Activated T-cell treated with anti-CD3 and anti-CD28 coated beads, Interleukin-2, amount 50 U/mL, for 4 hours (primary cell): ENCODE measurements at regions not wholly inside any gene's neighbourhood (a gene's known extent, or its start where the extent isn't known, plus 50 kb on each side); places are given as distances from the start of the nearest gene placed in this dataset.
"Not testable (repeated sequence)": the region's sequence is repeated elsewhere in the genome, so short reads cannot be mapped to it uniquely, and the experiment has no call there.

Experiments
- ATAC-seq, 2 donors: fragments of 200-7000 bp; cut with Tn5 transposase; one replicate each; pipeline ENCODE4 v1.10.0; 2021
- DNase-seq: peaks from one replicate; pipeline ENCODE4 v3.0.0-alpha.2; 2020
- H3K27me3 Mint-ChIP-seq: one replicate; pipeline ENCODE4 v1.8.0; 2021; ENCODE audit warnings: low read depth, mixed read lengths
- H3K36me3 Mint-ChIP-seq: one replicate; pipeline ENCODE4 v1.8.0; 2022; ENCODE audit warnings: mixed read lengths; ENCODE audit not compliant: insufficient read depth
- H3K4me1 Mint-ChIP-seq: one replicate; pipeline ENCODE4 v1.8.0; 2021; ENCODE audit warnings: low read depth, mixed read lengths
- H3K4me3 Mint-ChIP-seq: one replicate; pipeline ENCODE4 v1.8.0; 2021; ENCODE audit warnings: mild to moderate bottlenecking, moderate library complexity, mixed read lengths
- H3K9me3 Mint-ChIP-seq: one replicate; pipeline ENCODE4 v1.8.0; 2021; ENCODE audit warnings: mixed read lengths

GRCh38 chr2:7094231-7094741 is 177.1 kb downstream of the RNF144A start:
- Mint-ChIP-seq H3K27me3 (no peaks in the 10 kb centered on the region), H3K36me3 (no peaks in the 10 kb centered on the region), H3K9me3 (no peaks in the 10 kb centered on the region), H3K4me3 (no peak overlapping the region), H3K4me1 (peaks cover 9% of the 10 kb centered on the region)
- DNase-seq (no peak), ATAC-seq (no peak)

GRCh38 chr2:7096726-7097352 is 179.6 kb downstream of the RNF144A start:
- Mint-ChIP-seq H3K27me3 (no peaks in the 10 kb centered on the region), H3K36me3 (no peaks in the 10 kb centered on the region), H3K4me3 (peak overlapping the region; percentile 57), H3K9me3 (no peaks in the 10 kb centered on the region), H3K4me1 (peaks cover 9% of the 10 kb centered on the region)
- no peak for ATAC-seq
- DNase-seq: no peak

GRCh38 chr2:7097353-7097895 is 180.2 kb downstream of the RNF144A start:
- Mint-ChIP-seq H3K36me3 (no peaks in the 10 kb centered on the region), H3K4me1 (peaks cover 9% of the 10 kb centered on the region), H3K9me3 (no peaks in the 10 kb centered on the region), H3K27me3 (no peaks in the 10 kb centered on the region), H3K4me3 (peak overlapping the region; percentile 57)
- DNase-seq: peak; percentile 74
- peak; percentile 94 to 96 for ATAC-seq

- no peaks in the 10 kb centered on the region for H3K27me3 Mint-ChIP-seq
- H3K9me3 Mint-ChIP-seq: no peaks in the 10 kb centered on the region
- no peak for ATAC-seq
- peaks cover 9% of the 10 kb centered on the region for H3K4me1 Mint-ChIP-seq
- H3K36me3 Mint-ChIP-seq: peaks cover 2% of the 10 kb centered on the region
- DNase-seq: no peak
- H3K4me3 Mint-ChIP-seq: no peak overlapping the region
Measured at GRCh38 chr2:7098816-7099215, 181.6 kb downstream of the RNF144A start.

DNA sequence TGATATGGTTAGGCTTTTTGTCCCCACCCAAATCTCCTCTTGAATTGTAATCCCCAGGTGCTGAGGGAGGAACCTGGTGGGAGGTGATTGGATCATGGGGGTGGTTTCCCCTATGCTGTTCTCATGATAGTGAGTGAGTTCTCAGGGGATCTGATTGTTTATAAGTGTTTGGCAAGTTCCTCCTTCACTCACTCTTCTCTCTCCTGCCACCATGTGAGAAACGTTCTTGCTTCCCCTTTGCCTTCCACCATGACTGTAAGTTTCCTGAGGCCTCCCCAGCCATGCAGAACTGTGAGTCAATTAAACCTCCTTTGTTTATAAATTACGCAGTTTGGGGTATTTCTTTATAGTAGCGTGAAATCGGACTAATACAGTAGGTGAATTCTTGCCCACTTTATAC is 182.5 kb downstream of the RNF144A start:
- H3K4me1 Mint-ChIP-seq, H3K27me3 Mint-ChIP-seq, ATAC-seq, H3K9me3 Mint-ChIP-seq, H3K36me3 Mint-ChIP-seq, DNase-seq, H3K4me3 Mint-ChIP-seq: not testable (repeated sequence)

- peaks cover 2% of the 10 kb centered on the region for H3K36me3 Mint-ChIP-seq
- no peaks in the 10 kb centered on the region for H3K9me3 Mint-ChIP-seq
- ATAC-seq: no peak
- H3K4me1 Mint-ChIP-seq: no peaks in the 10 kb centered on the region
- no peaks in the 10 kb centered on the region for H3K27me3 Mint-ChIP-seq
- H3K4me3 Mint-ChIP-seq: no peak overlapping the region
- no peak for DNase-seq
Measured at GRCh38 chr2:7102826-7103225, 185.6 kb downstream of the RNF144A start.

DNA sequence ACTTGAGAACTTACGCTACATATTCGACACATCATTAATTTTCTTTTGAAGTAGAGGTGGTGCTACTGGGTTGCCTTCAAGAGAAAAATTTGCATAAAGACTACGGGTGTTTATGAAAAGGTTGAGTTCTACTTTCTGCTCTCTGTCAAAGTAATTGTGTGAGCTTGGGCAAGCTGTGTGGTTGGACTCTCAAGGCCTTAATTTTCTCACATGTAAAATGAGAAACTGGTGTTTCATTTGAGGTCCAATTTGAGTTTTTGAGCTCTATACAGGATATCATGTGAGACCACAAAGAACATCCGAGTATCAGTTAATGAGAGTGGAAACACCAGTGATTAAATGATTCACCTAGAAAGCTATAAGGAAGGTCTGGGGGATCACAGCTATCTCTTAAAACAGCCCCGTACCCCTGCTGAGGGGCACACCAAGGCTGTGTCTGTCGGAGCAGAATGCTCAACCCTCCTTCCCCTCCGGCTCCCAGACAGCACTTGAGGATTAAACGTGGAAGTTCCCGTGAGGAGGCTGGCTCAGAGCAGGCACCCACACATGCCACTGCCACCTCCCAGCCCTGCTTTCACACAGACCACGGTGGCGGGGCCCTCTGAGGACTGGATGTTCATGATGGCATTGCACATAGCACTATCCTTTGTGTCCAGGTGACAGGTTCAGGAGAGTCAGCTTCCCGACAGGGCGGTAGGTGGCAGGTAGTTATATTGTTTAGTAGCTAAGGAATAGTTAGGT is 191.8 kb downstream of the RNF144A start:
- H3K4me3 Mint-ChIP-seq: no peak overlapping the region
- peaks cover 9% of the 10 kb centered on the region for H3K9me3 Mint-ChIP-seq
- peaks cover 10% of the 10 kb centered on the region for H3K36me3 Mint-ChIP-seq
- DNase-seq (no peak), ATAC-seq (no peak)
- no peaks in the 10 kb centered on the region for H3K27me3 Mint-ChIP-seq
- H3K4me1 Mint-ChIP-seq: no peaks in the 10 kb centered on the region

GRCh38 chr2:7109533-7109885 is 192.3 kb downstream of the RNF144A start:
- no peak overlapping the region for H3K4me3 Mint-ChIP-seq
- H3K27me3 Mint-ChIP-seq: no peaks in the 10 kb centered on the region
- no peak for ATAC-seq
- DNase-seq: no peak
- H3K36me3 Mint-ChIP-seq: peaks cover 11% of the 10 kb centered on the region
- H3K4me1 Mint-ChIP-seq: no peaks in the 10 kb centered on the region
- H3K9me3 Mint-ChIP-seq: peaks cover 11% of the 10 kb centered on the region

DNA sequence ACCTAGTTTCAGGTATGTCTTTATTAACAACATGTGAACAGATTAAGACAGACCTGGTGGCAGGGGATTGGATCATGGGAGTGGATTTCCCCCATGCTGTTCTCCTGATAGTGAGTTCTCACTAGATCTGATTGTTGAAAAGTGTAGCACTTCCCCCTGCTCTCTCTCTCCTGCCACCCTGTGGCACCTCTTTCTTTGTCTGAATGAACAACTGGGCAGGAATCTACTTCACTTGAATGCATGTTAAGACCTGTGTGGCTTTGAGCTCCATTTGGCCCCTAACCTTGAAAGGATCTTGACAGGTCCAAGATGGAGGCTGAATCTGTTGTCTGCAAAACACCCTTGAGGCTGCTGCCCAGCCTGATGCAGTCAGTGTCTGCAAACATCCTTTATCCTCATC is 194.4 kb downstream of the RNF144A start:
- Mint-ChIP-seq H3K36me3 (peaks cover 11% of the 10 kb centered on the region), H3K9me3 (peaks cover 17% of the 10 kb centered on the region), H3K4me3 (no peak overlapping the region), H3K4me1 (no peaks in the 10 kb centered on the region), H3K27me3 (peaks cover 2% of the 10 kb centered on the region)
- DNase-seq (no peak), ATAC-seq (no peak)

- Mint-ChIP-seq H3K4me1 (no peaks in the 10 kb centered on the region), H3K9me3 (peaks cover 17% of the 10 kb centered on the region), H3K27me3 (peaks cover 2% of the 10 kb centered on the region), H3K36me3 (peaks cover 11% of the 10 kb centered on the region), H3K4me3 (no peak overlapping the region)
- ATAC-seq (no peak), DNase-seq (no peak)
Measured at GRCh38 chr2:7115364-7115763, 198.2 kb downstream of the RNF144A start.

GRCh38 chr2:7115906-7116305 is 198.7 kb downstream of the RNF144A start:
- no peak for ATAC-seq

GRCh38 chr2:7116511-7116910 is 199.3 kb downstream of the RNF144A start:
- peaks cover 17% of the 10 kb centered on the region for H3K9me3 Mint-ChIP-seq
- no peaks in the 10 kb centered on the region for H3K4me1 Mint-ChIP-seq
- no peak for DNase-seq
- H3K4me3 Mint-ChIP-seq: no peak overlapping the region
- no peak for ATAC-seq
- peaks cover 11% of the 10 kb centered on the region for H3K36me3 Mint-ChIP-seq
- H3K27me3 Mint-ChIP-seq: peaks cover 2% of the 10 kb centered on the region

More at GRCh38 chr2:7115906-7116305, 198.7 kb downstream of the RNF144A start:
- no peak overlapping the region for H3K4me3 Mint-ChIP-seq
- peaks cover 2% of the 10 kb centered on the region for H3K27me3 Mint-ChIP-seq
- H3K36me3 Mint-ChIP-seq: peaks cover 11% of the 10 kb centered on the region
- no peak for DNase-seq
- peaks cover 17% of the 10 kb centered on the region for H3K9me3 Mint-ChIP-seq
- H3K4me1 Mint-ChIP-seq: no peaks in the 10 kb centered on the region

- H3K36me3 Mint-ChIP-seq: peaks cover 9% of the 10 kb centered on the region
- H3K4me3 Mint-ChIP-seq: no peak overlapping the region
- H3K9me3 Mint-ChIP-seq: peaks cover 17% of the 10 kb centered on the region
- H3K27me3 Mint-ChIP-seq: peaks cover 2% of the 10 kb centered on the region
- no peak for ATAC-seq
- no peaks in the 10 kb centered on the region for H3K4me1 Mint-ChIP-seq
- DNase-seq: no peak
Measured at GRCh38 chr2:7117076-7117475, 199.9 kb downstream of the RNF144A start.

GRCh38 chr2:7118606-7119131 is 201.5 kb downstream of the RNF144A start:
- peaks cover 10% of the 10 kb centered on the region for H3K9me3 Mint-ChIP-seq
- H3K4me3 Mint-ChIP-seq: no peak overlapping the region
- peaks cover 4% of the 10 kb centered on the region for H3K36me3 Mint-ChIP-seq
- ATAC-seq (no peak), DNase-seq (no peak)
- H3K4me1 Mint-ChIP-seq: no peaks in the 10 kb centered on the region
- H3K27me3 Mint-ChIP-seq: peaks cover 2% of the 10 kb centered on the region
